ENCODE measurements at regions not wholly inside any gene's neighbourhood (a gene's known extent, or its start where the extent isn't known, plus 50 kb on each side); places are given as distances from the start of the nearest gene placed in this dataset.

GRCh38 chr10:101295261-101295660 is 58.7 kb upstream of the BTRC start:
- Histone ChIP-seq H3K9me2 (ENCODE audit: insufficient read depth) (no peaks in the 10 kb centered on the region), H3K4me2 (ENCODE audit: unreplicated experiment) (no peak overlapping the region), H3F3A (ENCODE audit: insufficient read depth) (no peaks in the 10 kb centered on the region), H3K79me2 (ENCODE audit: insufficient read depth) (no peaks in the 10 kb centered on the region), H3K36me3 (ENCODE audit: low read depth) (no peaks in the 10 kb centered on the region), H3K9me3 (ENCODE audit: low read depth) (no peaks in the 10 kb centered on the region), H3K9ac (no peak overlapping the region), H3K4me3 (no peak overlapping the region), H3K27ac (no peak overlapping the region), H3K4me1 (ENCODE audit: insufficient read depth) (0 out of 2 replicates have a peak, but pooled peaks cover 3% of the 10 kb centered on the region), H3K27me3 (replicated peaks; ENCODE audit: insufficient read depth) (peaks cover 58% of the 10 kb centered on the region), H2AFZ (no peak overlapping the region), H4K20me1 (ENCODE audit: insufficient read depth) (no peaks in the 10 kb centered on the region)
- DNase-seq, result no peak
- 38 to 41% methylated on average over 4 of the region's 4 CpGs for WGBS, 2 experiments (ENCODE audit: low coverage in 1 of 2, low lambda C conversion rate in 2 of 2, missing lambda C conversion rate in 2 of 2)
- in situ Hi-C loops (cut with MboI), result no loop called here
- TF ChIP-seq EZH2 (IDR thresholded peaks at IDR 0.05; ENCODE audit: insufficient read depth, poor library complexity, severe bottlenecking) (no peak), EZH2phosphoT487 (IDR thresholded peaks at IDR 0.05; ENCODE audit: insufficient read depth, low read depth) (no peak)

DNA sequence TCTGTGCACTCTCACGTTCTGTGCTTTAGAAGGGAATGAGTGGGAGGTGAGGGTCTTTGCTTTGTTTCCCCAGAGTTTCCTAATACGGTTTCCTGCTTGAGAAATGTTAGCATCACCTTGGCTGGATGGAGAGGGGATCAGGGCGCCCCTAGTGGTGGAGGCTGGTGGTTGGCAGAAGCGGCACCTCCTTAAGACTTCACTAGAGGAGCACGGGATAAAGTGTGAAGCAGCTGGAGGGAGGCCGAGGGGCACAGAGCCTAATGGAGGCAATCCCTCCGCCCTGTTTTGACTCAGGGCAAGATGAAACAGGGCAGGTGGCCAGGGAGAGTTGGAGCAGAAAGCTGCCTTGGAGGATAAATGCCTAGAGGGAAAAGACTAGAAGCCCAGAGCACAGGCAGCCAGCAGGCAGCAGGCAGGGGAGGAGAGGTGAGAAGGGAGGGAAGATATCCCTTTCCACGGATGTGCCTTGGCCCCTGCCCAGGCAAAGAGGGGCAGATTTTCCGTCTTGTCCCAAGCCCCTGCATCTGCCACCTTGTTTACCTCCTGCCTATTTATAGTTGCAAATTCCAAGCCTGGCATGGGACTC is 56.0 kb upstream of the BTRC start:
- WGBS, 2 experiments (ENCODE audit: low coverage in 1 of 2, low lambda C conversion rate in 2 of 2, missing lambda C conversion rate in 2 of 2), result 0 to 1% methylated on average over 9 of the region's 9 CpGs
- H3K4me1 ChIP-seq (ENCODE audit: insufficient read depth), result no peaks in the 10 kb centered on the region
- no peak for TF ChIP-seq EZH2phosphoT487 (IDR thresholded peaks at IDR 0.05; ENCODE audit: insufficient read depth, low read depth)
- no peak for TF ChIP-seq EZH2 (IDR thresholded peaks at IDR 0.05; ENCODE audit: insufficient read depth, poor library complexity, severe bottlenecking)
- H3K9me2 ChIP-seq (ENCODE audit: insufficient read depth), result no peaks in the 10 kb centered on the region
- H3K9me3 ChIP-seq (ENCODE audit: low read depth), result no peaks in the 10 kb centered on the region
- no peaks in the 10 kb centered on the region for H3K79me2 ChIP-seq (ENCODE audit: insufficient read depth)
- DNase-seq, result peak; percentile 67
- H3F3A ChIP-seq (ENCODE audit: insufficient read depth), result no peaks in the 10 kb centered on the region
- no peaks in the 10 kb centered on the region for H4K20me1 ChIP-seq (ENCODE audit: insufficient read depth)
- no peak overlapping the region for H3K4me3 ChIP-seq
- no peaks in the 10 kb centered on the region for H3K36me3 ChIP-seq (ENCODE audit: low read depth)
- H3K4me2 ChIP-seq (ENCODE audit: unreplicated experiment), result no peak overlapping the region
- no peak overlapping the region for H3K9ac ChIP-seq
- H3K27ac ChIP-seq, result no peak overlapping the region
- peaks cover 48% of the 10 kb centered on the region for H3K27me3 ChIP-seq (replicated peaks; ENCODE audit: insufficient read depth)
- in situ Hi-C loops (cut with MboI), result no loop called here
- no peak overlapping the region for H2AFZ ChIP-seq

- H3K4me2 ChIP-seq (ENCODE audit: unreplicated experiment), result no peak overlapping the region
- WGBS, 2 experiments (ENCODE audit: low coverage in 1 of 2, low lambda C conversion rate in 2 of 2, missing lambda C conversion rate in 2 of 2), result 49 to 52% methylated on average over 6 of the region's 6 CpGs
- no peak overlapping the region for H3K4me3 ChIP-seq
- H3K9ac ChIP-seq, result no peak overlapping the region
- H3K36me3 ChIP-seq (ENCODE audit: low read depth), result no peaks in the 10 kb centered on the region
- no peaks in the 10 kb centered on the region for H3K79me2 ChIP-seq (ENCODE audit: insufficient read depth)
- H3K27me3 ChIP-seq (replicated peaks; ENCODE audit: insufficient read depth), result peaks cover 48% of the 10 kb centered on the region
- no peak for DNase-seq
- H4K20me1 ChIP-seq (ENCODE audit: insufficient read depth), result no peaks in the 10 kb centered on the region
- no peaks in the 10 kb centered on the region for H3K9me3 ChIP-seq (ENCODE audit: low read depth)
- in situ Hi-C loops (cut with MboI), result no loop called here
- no peak overlapping the region for H2AFZ ChIP-seq
- no peaks in the 10 kb centered on the region for H3K9me2 ChIP-seq (ENCODE audit: insufficient read depth)
- TF ChIP-seq EZH2phosphoT487 (IDR thresholded peaks at IDR 0.05; ENCODE audit: insufficient read depth, low read depth), result no peak
- no peak for TF ChIP-seq EZH2 (IDR thresholded peaks at IDR 0.05; ENCODE audit: insufficient read depth, poor library complexity, severe bottlenecking)
- no peak overlapping the region for H3K27ac ChIP-seq
- no peaks in the 10 kb centered on the region for H3K4me1 ChIP-seq (ENCODE audit: insufficient read depth)
- H3F3A ChIP-seq (ENCODE audit: insufficient read depth), result no peaks in the 10 kb centered on the region
Measured at GRCh38 chr10:101299211-101299610, 54.8 kb upstream of the BTRC start.

- peaks cover 55% of the 10 kb centered on the region for H3K27me3 ChIP-seq (replicated peaks; ENCODE audit: insufficient read depth)
- no peaks in the 10 kb centered on the region for H3K36me3 ChIP-seq (ENCODE audit: low read depth)
- no peaks in the 10 kb centered on the region for H3K79me2 ChIP-seq (ENCODE audit: insufficient read depth)
- H3K4me3 ChIP-seq, result no peak overlapping the region
- H2AFZ ChIP-seq, result no peak overlapping the region
- H3K4me1 ChIP-seq (ENCODE audit: insufficient read depth), result no peaks in the 10 kb centered on the region
- H4K20me1 ChIP-seq (ENCODE audit: insufficient read depth), result no peaks in the 10 kb centered on the region
- 21 to 32% methylated on average over 2 of the region's 2 CpGs for WGBS, 2 experiments (ENCODE audit: low coverage in 1 of 2, low lambda C conversion rate in 2 of 2, missing lambda C conversion rate in 2 of 2)
- DNase-seq, result peak; percentile 44
- no peaks in the 10 kb centered on the region for H3K9me2 ChIP-seq (ENCODE audit: insufficient read depth)
- in situ Hi-C loops (cut with MboI), result no loop called here
- no peaks in the 10 kb centered on the region for H3K9me3 ChIP-seq (ENCODE audit: low read depth)
- no peak overlapping the region for H3K27ac ChIP-seq
- no peaks in the 10 kb centered on the region for H3F3A ChIP-seq (ENCODE audit: insufficient read depth)
- H3K9ac ChIP-seq, result no peak overlapping the region
- TF ChIP-seq EZH2 (IDR thresholded peaks at IDR 0.05; ENCODE audit: insufficient read depth, poor library complexity, severe bottlenecking) (no peak), EZH2phosphoT487 (IDR thresholded peaks at IDR 0.05; ENCODE audit: insufficient read depth, low read depth) (no peak)
- no peak overlapping the region for H3K4me2 ChIP-seq (ENCODE audit: unreplicated experiment)
Measured at GRCh38 chr10:101301111-101301731, 52.7 kb upstream of the BTRC start.
